ENCODE measurements at regions not wholly inside any gene's neighbourhood (a gene's known extent, or its start where the extent isn't known, plus 50 kb on each side); places are given as distances from the start of the nearest gene placed in this dataset.

GRCh38 chr1:30417001-30417700 is 306.2 kb downstream of the MATN1 start:
- DNase-seq = no peak

GRCh38 chr1:30416221-30416820 is 307.1 kb downstream of the MATN1 start:
- no peak for DNase-seq

GRCh38 chr1:30415171-30415940 is 308.0 kb downstream of the MATN1 start:
- DNase-seq = no peak

DNA sequence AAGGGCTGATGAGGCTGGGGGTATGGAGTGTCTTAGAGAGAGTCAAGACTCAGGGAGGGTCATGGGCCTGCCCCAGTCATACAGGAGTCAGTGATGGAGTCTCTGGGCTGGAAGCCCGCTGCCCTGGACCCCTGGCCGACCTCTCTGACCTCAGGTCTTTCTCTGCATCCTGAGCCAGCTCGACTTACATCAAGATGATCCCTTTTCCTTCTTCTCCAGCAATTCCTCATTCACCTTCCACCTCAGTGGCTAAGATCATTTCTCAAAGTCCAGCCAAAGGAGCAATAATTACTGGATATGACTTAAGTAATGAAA is 308.6 kb downstream of the MATN1 start:
- DNase-seq = no peak

GRCh38 chr1:30414086-30414850 is 309.1 kb downstream of the MATN1 start:
- DNase-seq = no peak

DNA sequence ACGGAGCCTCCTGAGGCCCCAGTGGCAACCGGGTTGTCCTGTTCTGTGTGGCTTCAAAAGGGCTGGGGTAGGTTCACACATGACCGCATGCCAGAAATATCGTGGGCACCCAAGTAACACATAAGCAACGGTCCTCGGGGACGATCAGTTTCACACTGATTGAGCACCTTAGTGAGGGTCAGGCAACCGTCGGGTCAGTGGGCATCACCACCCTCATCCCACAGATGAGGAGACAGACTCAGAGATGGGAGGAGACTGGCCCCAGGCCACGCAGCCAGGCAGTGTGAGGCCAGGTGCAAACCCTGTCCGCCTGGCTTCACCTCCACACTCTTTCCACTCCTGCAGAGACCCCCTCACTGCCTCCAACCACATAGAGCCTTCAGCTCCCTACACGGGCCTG is 309.8 kb downstream of the MATN1 start:
- no peak for DNase-seq

GRCh38 chr1:30413111-30413440 is 310.3 kb downstream of the MATN1 start:
- no peak for DNase-seq

GRCh38 chr1:30412241-30413110 is 310.9 kb downstream of the MATN1 start:
- DNase-seq = no peak

- DNase-seq = no peak
Measured at GRCh38 chr1:30411206-30411605, 312.2 kb downstream of the MATN1 start.

DNA sequence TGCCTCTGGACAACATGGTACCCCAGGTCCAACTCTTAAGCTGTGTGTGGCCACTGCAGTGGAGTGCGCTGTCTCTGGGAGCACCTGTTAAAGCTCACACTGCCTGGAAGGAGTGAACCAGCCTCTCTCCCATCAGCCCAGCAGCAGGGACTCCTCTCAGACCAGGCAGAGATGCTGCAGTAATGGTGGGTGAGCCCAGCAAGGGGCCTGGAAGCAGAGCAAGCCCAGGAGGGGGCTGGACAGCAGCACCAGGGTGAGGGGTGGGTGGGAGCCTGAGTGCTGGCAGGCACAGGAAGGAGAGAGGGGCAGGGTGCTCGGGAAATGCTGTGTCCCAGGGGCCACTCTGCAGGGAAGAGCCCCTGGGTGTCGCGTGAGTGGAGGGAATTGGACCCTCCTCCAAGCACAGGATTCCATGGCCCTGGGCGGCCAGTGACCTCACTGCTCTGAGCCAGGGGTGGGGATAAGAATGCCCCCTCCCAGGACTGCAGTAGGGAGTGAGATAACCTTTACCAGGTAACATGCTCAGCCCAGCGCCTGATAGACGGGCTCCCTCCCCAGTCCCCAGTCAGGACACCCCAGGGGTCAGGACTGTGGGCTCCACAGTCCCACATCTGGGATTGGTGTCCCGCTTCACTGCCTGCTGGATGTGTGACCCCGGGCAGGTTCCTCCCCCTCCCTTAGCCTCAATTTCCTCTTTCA is 313.1 kb downstream of the MATN1 start:
- DNase-seq = no peak

- DNase-seq = no peak
Measured at GRCh38 chr1:30409476-30410152, 313.8 kb downstream of the MATN1 start.

GRCh38 chr1:30407865-30408580 is 315.4 kb downstream of the MATN1 start:
- no peak for DNase-seq

- no peak for DNase-seq
Measured at GRCh38 chr1:30406996-30407864, 316.2 kb downstream of the MATN1 start.

DNA sequence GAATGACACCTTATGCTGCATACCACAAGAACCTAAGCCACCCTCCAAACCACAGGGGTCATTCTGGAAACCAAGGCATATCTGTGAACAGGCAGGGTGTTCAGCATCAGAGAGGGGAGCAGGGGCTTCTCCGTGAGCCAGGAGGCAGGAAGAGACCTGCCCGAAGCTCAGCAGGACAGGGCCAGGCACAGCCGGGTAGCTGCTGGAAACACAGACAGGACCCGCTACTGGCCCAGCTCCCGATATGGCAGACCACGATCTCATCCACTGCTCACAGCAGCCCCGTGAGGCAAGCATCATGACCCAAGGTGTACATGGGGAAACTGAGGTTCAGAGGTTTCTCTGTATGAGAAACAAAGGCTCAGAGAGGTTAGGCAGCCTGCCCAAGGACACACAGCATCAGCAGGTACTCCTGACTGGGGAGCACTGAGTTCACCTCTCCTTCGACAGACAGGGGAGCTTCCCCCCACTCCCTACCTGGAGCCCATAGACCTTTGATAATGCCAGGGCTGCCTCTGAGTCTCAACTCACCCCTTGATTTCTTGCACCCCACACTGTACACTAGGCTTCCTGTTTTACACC is 317.7 kb downstream of the MATN1 start:
- DNase-seq = no peak

DNA sequence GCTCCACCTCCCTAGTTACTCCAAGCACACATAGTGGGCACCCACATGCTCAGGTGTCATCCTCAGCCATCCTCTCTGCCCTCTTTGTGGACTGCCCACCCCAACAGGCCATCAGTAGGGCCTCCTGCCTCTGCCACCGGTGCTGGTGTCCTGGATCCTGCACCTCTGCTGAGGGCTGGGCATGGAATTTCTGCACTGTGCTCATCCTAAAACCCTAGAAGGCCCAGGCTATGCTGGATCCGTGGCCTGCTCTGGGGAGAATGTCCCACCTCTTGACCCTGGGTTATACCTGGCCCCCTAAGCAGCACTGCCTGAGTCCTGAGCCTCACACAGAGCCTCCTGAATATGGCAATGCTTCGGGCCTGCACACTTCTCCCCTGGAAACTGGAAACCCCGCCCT is 318.3 kb downstream of the MATN1 start:
- DNase-seq = no peak

DNA sequence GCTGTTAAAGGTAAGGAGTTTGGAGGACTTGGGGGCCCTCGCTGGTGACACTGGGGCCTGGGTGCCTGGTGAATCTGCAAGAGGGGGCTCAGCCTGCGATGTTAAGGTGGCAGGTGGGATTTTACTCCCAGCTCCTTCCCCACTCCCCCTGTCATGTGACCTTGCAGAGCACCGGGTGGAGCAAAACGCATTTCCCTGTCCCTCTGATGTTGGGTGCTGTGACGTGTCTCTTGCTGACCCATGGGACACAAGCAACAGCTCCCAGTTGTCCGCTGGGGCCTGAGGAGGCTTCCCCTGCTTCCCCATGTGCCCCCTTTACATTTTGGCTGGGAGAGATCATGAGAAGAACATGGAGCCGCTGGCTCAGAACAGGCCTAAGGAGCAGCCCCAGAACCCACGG is 319.0 kb downstream of the MATN1 start:
- DNase-seq = no peak

DNA sequence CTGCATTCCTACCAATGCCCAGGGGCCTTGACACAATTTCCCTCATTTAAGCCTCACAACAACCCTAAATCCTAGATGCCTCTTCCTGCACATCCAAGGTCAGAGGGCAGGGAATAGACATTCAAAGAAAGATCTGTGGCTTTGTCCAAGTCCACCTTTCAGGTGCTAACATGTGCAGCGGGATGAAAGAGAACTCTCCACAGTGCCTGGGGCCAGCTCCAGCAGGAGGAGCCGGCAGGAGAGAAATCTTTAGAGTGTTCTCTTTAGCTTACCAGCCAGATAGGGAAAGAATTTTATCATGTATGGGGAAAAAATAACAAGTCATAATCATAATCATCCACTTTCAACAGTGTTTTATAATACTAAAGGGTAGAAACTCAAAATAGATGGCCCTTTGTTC is 319.7 kb downstream of the MATN1 start:
- DNase-seq = no peak

GRCh38 chr1:30403061-30403645 is 320.2 kb downstream of the MATN1 start:
- no peak for DNase-seq

- DNase-seq = no peak
Measured at GRCh38 chr1:30402031-30402430, 321.4 kb downstream of the MATN1 start.

Data from hindlimb muscle (tissue), 1 donor.